ENCODE measurements at regions not wholly inside any gene's neighbourhood (a gene's known extent, or its start where the extent isn't known, plus 50 kb on each side); places are given as distances from the start of the nearest gene placed in this dataset.

GRCh38 chr12:131250028-131250950, 296.6 kb downstream of the ADGRD1 start:
- no peak for FAIRE-seq
- Histone ChIP-seq H3K79me2 (ENCODE audit: control insufficient read depth, insufficient read depth, low read length) (no peaks in the 10 kb centered on the region), H3K36me3 (ENCODE audit: control insufficient read depth, insufficient read depth, low read length) (no peaks in the 10 kb centered on the region), H3K9me1 (ENCODE audit: control insufficient read depth, insufficient read depth, low read length) (no peaks in the 10 kb centered on the region), H3K9ac (ENCODE audit: insufficient read depth in 1 of 2, low read depth in 2 of 2, low read length in 2 of 2) (peak overlapping the region in 1 of 2 experiments; percentile 60; a peak in 2 of 4 replicates), H4K20me1 (replicated peaks; ENCODE audit: control insufficient read depth, insufficient read depth, low read length) (no peaks in the 10 kb centered on the region), H3K4me3 (no peak overlapping the region), H3K4me1 (replicated peaks in 1 of 2; ENCODE audit: control insufficient read depth in 2 of 2, insufficient read depth in 2 of 2, low read length in 2 of 2) (peaks cover 5 to 7% of the 10 kb centered on the region in 2 experiments; a peak in 3 of 5 replicates), H3K27ac (ENCODE audit: extremely low read depth, low read depth, low read length) (no peak overlapping the region), H3K27me3 (ENCODE audit: control insufficient read depth in 2 of 2, insufficient read depth in 2 of 2, low read length in 2 of 2) (peaks cover 0 to 2% of the 10 kb centered on the region in 2 experiments; a peak in 1 of 5 replicates), H2AFZ (ENCODE audit: low read depth, low read length) (peak overlapping the region; percentile 17; the same call in 1 of the 2 replicates), H3K4me2 (ENCODE audit: insufficient read depth, low read length) (no peak overlapping the region; the same call in 1 of the 2 replicates), H3K9me3 (replicated peaks; ENCODE audit: control insufficient read depth, insufficient read depth, low read depth, low read length) (no peaks in the 10 kb centered on the region)
- TF ChIP-seq ZFX (CRISPR knock-in tag; IDR thresholded peaks at IDR 0.05): no peak
- peak; percentile 59 for TF ChIP-seq NFIC (IDR thresholded peaks at IDR 0.05)
- no peak for TF ChIP-seq IRF2 (CRISPR knock-in tag; IDR thresholded peaks at IDR 0.05)
- TF ChIP-seq BHLHE40 (IDR thresholded peaks at IDR 0.05; ENCODE audit: low read length): peak; percentile 73
- peak; percentile 14 to 39; a peak in 2 of 4 replicates for TF ChIP-seq KDM1A (IDR thresholded peaks at IDR 0.05)
- TF ChIP-seq, protein P1, sequence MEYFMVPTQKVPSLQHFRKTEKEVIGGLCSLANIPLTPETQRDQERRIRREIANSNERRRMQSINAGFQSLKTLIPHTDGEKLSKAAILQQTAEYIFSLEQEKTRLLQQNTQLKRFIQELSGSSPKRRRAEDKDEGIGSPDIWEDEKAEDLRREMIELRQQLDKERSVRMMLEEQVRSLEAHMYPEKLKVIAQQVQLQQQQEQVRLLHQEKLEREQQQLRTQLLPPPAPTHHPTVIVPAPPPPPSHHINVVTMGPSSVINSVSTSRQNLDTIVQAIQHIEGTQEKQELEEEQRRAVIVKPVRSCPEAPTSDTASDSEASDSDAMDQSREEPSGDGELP (CRISPR knock-in tag; IDR thresholded peaks at IDR 0.05; ENCODE audit: borderline replicate concordance): peak; percentile 40; the same call in 1 of the 2 replicates
- TF ChIP-seq CBX3 (IDR thresholded peaks at IDR 0.05; ENCODE audit: borderline replicate concordance in 1 of 2, low read length in 2 of 2): no peak
- no peak for TF ChIP-seq PTRF (tag; IDR thresholded peaks at IDR 0.05)
- TF ChIP-seq ZNF197 (CRISPR knock-in tag; IDR thresholded peaks at IDR 0.05; ENCODE audit: low read depth): no peak
- TF ChIP-seq SP1 (CRISPR knock-in tag; IDR thresholded peaks at IDR 0.05): no peak
- no peak for TF ChIP-seq TAF7 (tag; IDR thresholded peaks at IDR 0.05)
- TF ChIP-seq SMARCB1 (IDR thresholded peaks at IDR 0.05; ENCODE audit: insufficient read length, low read depth): no peak
- TF ChIP-seq POLR2AphosphoS2 (IDR thresholded peaks at IDR 0.05; ENCODE audit: low read length): no peak
- no peak for TF ChIP-seq ZNF134 (CRISPR knock-in tag; conservative IDR thresholded peaks at IDR 0.05)
- no peak for TF ChIP-seq HOXB6 (CRISPR knock-in tag; IDR thresholded peaks at IDR 0.05; ENCODE audit: borderline replicate concordance)
- in situ Hi-C loops (cut with MboI): no loop called here
- no TSS peak for BruUV-seq (replicated peaks)
- ATAC-seq: peak; percentile 8; the same call in 2 of the 3 replicates
- intact Hi-C loops (cut with micrococcal nuclease): no loop called here
- POLR2A ChIA-PET: interaction anchor here (0.6 to 1.4 kb wide), 2 partner anchors 9 to 13 kb away, joined by 3 to 4 read pairs; no protein-coding TSS in a partner anchor
- CTCF ChIA-PET (ENCODE audit: low intra/inter-chr PET ratio): no interaction called here
- 26% methylated on average over 20 of the region's 20 CpGs for WGBS (ENCODE audit: insufficient coverage, low coverage, missing lambda C conversion rate)
- peak in 1 of 4 experiments; percentile 22 for DNase-seq (ENCODE audit: extremely low read depth in 1 of 4, low spot score in 3 of 4)
